SU-DHL-6 (cell line): ENCODE measurements at regions not wholly inside any gene's neighbourhood (a gene's known extent, or its start where the extent isn't known, plus 50 kb on each side); places are given as distances from the start of the nearest gene placed in this dataset.

Experiments
- EZH2phosphoT487 ChIP-seq: fragments of 200-600 bp; sonication (generic), shearing (Covaris generic); conservative IDR thresholded peaks from 2 replicates; pipeline ENCODE4 v1.6.1; 2018; ENCODE audit warnings: mild to moderate bottlenecking, antibody characterized with exemption, low read length, moderate library complexity, mixed read lengths
- TF ChIP-seq, protein P1 (sequence below): fragments of 200-600 bp; sonication (generic); IDR thresholded peaks from one replicate; pipeline ENCODE4 v1.5.1; 2017; ENCODE audit warnings: antibody characterized with exemption, mild to moderate bottlenecking, low read length, moderate library complexity; ENCODE audit not compliant: insufficient read depth, poor library complexity, severe bottlenecking

DNA sequence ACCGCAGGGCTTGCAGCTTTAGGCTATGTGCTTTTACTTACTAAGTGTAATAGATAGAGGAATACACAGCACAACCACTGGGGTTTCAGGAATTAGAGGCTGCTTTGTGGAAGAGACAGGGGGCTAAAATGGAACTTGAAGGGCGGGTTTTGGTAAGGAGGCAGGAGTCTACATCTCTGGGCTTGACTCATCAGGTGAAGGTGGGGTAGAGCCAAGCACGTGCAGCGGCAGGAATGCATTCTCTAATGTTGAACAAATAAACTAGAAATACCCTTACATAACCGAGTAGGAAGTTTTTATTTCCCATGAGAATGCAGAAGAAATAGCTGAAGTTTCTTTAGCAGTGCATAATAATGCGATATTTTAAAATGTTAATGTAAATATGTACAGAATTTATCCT lies 673.8 kb upstream of the SALL3 start:
- TF ChIP-seq, protein P1, sequence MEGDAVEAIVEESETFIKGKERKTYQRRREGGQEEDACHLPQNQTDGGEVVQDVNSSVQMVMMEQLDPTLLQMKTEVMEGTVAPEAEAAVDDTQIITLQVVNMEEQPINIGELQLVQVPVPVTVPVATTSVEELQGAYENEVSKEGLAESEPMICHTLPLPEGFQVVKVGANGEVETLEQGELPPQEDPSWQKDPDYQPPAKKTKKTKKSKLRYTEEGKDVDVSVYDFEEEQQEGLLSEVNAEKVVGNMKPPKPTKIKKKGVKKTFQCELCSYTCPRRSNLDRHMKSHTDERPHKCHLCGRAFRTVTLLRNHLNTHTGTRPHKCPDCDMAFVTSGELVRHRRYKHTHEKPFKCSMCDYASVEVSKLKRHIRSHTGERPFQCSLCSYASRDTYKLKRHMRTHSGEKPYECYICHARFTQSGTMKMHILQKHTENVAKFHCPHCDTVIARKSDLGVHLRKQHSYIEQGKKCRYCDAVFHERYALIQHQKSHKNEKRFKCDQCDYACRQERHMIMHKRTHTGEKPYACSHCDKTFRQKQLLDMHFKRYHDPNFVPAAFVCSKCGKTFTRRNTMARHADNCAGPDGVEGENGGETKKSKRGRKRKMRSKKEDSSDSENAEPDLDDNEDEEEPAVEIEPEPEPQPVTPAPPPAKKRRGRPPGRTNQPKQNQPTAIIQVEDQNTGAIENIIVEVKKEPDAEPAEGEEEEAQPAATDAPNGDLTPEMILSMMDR, result no peak
- no peak for TF ChIP-seq EZH2phosphoT487
